Medulla oblongata (tissue), 1 donor: ENCODE measurements at regions not wholly inside any gene's neighbourhood (a gene's known extent, or its start where the extent isn't known, plus 50 kb on each side); places are given as distances from the start of the nearest gene placed in this dataset.

Experiments
- DNase-seq: peaks from one replicate; pipeline ENCODE4 v3.0.0-alpha.2; 2015; ENCODE audit errors: extremely low spot score

- DNase-seq = no peak
Measured at GRCh38 chr19:30898353-30899103, 450.7 kb downstream of the TSHZ3 start.

DNA sequence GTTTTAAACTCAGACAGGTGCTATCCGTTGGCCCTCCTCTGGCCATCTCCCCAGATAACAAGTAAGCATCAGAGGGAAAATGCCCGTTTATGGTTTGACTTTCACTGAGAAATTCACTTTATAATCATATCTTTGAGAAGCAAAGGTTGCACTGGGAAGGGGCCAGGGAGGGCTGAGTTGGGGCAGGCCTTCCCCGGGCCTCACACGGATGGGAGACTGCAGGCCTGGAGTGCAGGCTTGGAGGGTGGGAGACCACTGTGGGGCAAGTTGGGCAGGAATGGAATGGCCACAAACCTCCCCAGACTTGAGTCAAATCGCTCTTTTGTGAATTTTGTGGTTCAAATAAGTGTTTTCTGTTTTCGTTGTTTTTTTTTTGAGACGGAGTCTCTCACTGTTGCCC is 451.7 kb downstream of the TSHZ3 start:
- DNase-seq = no peak

GRCh38 chr19:30897034-30897433 is 452.2 kb downstream of the TSHZ3 start:
- no peak for DNase-seq

DNA sequence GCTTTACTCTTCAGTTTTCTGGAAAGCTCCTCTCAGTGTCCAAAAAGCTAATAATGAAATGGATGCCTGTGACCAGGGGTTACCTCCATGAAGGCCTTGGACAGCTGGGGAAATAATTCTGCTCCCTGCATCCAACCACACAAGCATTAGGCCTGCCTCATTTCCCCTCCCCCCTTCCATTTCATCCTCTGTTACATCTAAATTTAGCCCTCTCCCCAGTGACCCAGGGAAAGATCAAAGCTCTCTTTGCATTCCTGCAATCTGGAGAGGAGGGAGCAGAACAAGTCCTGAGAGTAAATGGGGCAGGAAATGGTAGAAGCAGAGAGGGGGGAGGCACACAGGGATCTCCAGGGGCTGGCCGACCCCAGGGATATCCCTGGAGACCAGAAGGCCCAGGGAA is 452.7 kb downstream of the TSHZ3 start:
- no peak for DNase-seq

GRCh38 chr19:30895946-30896345 is 453.3 kb downstream of the TSHZ3 start:
- no peak for DNase-seq

DNA sequence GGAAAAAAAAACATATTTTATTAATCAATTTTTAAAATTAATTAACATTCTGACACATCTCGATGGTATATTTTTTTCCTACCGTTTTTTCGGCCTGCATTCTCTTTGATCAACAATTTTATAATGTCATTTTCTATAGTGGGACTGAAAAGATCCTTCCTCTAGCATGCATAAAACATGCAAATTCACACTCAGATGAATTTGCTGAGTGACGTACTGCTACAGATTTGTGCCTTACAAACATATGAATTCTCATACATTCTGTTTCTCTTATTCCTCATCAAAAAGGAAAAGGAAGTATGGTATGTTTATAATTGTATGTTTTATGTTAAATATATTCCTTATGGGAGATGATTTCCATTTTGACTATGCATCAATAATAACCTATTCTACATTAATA is 458.2 kb downstream of the TSHZ3 start:
- DNase-seq = no peak

DNA sequence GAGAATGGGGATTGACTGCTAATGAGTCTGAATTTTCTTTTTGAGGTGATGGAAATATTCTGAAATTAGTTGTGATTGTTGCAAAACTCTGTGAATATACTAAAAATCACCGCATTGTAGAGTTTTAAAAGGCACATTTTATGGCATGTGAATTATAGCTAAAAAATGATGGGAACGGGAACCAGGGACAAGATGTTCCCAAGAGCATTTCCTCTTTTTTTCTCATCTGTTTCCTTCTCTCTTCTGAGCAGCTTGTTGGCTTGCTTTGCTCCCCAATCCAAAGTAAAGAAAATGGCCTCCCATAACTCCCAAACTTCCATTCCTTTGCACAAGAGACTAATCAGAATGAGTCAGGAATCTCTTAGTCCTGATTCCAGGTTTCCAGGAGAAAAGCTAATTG is 459.2 kb downstream of the TSHZ3 start:
- peak; percentile 11 for DNase-seq

DNA sequence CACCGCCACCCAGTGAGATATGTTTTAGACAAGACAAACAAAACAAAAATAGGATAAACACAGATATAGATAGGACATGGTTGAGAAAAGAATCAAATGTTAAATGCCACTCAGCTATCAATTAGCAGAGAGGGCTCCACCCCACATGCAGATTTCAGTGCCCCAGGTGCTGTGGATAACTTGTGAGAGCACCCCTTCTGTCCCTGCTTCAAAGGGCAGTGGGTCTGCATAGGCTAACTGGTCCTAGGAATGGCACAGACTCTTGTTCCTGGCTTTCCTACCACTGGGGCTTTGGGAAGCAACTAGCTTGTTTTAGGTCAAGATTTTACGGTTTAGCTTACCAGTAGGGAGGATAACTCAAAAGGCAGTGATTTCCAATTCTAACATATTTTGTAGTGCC is 460.3 kb downstream of the TSHZ3 start:
- no peak for DNase-seq

DNA sequence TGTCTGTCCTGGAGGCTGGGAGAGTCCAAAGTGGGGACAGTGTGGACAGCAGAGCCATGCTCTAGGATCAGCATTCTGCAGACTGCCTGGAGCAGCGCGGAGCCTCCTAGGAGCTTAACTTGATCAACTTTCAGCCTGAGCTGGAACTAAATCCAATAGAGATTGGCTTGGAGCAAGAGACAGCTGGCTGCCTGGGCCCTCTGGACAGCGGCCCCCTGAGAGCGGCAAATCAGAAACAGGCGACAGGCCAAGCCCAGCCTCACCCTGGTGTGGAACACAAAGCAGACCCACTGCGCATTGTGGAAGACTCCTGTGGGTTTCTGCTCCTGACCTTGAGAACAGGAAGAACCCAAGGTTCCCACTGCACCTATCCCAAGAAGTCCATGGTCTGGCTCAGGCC is 462.2 kb downstream of the TSHZ3 start:
- no peak for DNase-seq

GRCh38 chr19:30886222-30886621 is 463.0 kb downstream of the TSHZ3 start:
- DNase-seq = no peak

GRCh38 chr19:30884146-30884812 is 465.0 kb downstream of the TSHZ3 start:
- DNase-seq = no peak

DNA sequence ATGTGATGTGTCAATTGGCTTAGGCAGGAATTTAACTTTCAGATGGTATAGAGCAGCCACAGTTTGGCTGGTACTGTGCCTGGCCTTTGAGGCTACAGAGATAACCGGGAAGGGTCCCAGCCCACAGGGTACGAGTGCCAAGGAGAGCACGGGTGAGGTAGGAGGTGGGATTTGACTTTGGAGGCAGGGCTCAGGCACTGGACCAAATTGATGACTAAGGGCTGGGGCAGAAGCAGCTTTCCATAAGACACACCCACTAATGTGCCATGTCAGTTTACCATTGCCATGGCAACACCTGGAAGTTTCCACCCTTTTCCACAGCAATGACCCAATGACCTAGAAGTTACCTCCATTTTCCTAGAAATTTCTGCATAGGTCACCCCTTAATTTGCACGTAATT is 466.2 kb downstream of the TSHZ3 start:
- DNase-seq = no peak

DNA sequence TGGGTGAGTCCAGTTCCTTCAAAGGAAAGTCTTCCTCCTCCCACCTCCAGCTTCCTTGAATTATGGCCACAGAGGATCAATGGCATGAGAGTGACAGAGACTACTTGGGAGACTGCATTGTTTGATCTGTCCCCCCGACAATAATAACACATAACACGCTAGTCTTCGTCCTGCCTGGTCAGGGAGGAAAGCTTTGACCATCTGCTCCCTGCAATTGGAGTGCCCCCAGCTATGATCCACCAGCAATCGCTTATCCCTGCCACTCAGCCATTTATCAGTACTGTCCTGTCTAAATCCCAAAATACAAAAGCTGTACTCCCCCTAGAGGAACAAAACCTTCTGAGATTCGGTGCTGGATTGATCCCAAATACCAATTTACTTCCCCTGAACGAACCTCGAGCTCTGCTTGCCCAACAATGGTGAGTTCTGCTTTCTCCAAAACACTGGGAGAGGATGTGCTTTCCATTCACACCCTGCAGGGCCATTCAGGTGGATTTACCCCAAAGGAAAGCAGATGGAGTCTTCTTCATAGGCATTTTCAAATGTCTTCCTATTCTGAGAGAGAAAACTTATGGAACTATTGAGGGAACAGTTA is 466.7 kb downstream of the TSHZ3 start:
- DNase-seq = peak; percentile 45

DNA sequence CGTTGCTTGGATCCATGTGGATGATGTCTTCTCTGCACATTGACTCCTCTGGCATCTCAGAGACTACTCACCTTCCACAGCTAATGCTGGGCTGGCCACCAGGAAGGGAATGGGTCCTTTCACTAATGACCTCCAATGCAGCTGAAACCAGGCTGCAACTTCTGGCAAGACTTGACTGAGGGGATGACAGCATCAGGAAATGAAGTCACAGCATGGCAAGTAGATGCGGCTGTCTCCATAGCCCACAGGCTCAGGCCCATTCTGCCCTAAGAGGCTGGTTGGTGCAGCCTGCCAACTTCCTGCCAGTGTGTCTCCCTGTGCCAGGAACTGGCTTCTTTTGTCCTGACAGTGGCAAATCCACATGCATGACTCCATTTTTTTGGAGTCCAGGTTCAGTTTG is 467.3 kb downstream of the TSHZ3 start:
- peak; percentile 13 for DNase-seq

GRCh38 chr19:30881281-30881680 is 468.0 kb downstream of the TSHZ3 start:
- no peak for DNase-seq

- no peak for DNase-seq
Measured at GRCh38 chr19:30880551-30880950, 468.7 kb downstream of the TSHZ3 start.

GRCh38 chr19:30880151-30880550 is 469.1 kb downstream of the TSHZ3 start:
- DNase-seq = no peak

DNA sequence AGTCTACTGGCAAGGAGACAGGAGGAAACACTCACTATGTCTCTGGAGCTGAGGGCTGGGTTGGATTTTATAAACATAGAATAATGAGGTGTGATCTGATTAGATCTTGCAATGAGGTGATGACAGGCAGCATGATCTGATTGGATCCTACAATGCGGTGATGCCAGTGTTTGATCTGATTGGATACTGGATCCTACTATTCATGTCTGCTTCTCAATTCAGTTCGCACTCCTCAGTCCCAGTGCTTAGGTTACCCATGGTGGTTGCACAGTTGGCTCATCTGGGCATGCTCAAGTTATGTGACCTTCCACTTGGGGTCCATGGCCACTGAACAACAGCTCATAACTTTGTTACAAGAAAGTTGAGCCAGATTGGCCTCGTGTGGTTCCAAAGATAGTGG is 469.5 kb downstream of the TSHZ3 start:
- DNase-seq = no peak

DNA sequence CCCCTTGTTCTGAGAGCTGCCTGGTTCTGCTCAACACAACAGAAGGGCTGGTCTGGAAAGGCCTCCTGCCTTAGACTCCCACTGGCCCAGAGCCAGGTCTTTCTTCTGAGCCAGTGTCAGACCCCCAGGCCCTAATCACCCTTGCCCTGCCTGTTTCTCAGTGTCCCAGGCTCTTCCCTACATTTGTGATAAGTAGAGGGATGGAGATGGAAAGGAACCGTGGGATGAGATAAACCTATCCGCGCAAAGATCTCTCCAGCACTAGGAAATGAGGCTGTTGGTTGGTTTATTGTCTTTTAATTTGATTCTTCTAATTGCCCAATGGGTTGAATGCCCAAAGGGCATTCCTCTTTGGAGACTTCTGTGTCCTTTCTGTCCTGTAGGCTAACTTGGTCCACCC is 470.0 kb downstream of the TSHZ3 start:
- no peak for DNase-seq

- no peak for DNase-seq
Measured at GRCh38 chr19:30878495-30878894, 470.7 kb downstream of the TSHZ3 start.

DNA sequence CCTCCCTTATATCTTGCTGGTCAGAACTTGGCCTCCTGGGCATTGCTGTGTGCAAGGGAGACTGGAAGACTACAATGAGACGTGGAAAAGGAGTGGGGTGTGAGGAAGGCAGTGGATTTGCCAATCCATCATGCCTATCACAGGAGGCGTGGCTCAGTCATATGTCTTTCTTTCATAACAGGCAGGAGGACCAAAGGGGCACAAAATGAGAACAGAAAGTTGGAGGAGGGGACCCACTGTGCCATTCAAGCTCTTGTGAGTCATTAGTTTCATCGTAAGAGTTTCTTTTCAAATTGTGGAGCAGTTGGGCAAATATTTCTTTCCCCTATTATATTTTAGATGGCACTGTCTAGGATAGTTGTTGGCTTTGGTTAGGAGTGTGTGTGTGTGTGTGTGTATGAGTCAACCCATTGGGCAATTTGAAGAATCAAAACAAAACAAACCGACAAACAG is 471.5 kb downstream of the TSHZ3 start:
- DNase-seq = peak; percentile 72

DNA sequence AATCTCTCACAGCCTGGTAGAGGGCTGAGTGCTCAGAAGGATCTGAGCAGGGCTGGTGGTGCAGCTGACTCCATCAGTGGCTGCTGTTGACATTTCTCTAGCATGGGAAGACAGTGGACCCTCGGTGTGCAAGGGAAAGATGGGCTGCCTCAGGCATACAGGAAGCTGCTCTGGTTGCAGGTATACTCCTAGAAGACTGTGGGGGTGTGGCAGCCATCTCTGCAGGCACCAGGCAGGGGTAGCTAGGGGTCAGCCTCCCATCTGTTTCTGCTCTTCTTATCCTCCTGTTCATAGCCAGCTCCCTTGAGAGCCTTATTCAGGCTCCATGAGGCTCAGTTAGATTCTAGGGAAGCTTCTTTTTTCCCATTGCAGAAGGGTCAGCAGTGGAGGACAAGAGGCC is 475.5 kb downstream of the TSHZ3 start:
- no peak for DNase-seq

GRCh38 chr19:30873003-30873402 is 476.2 kb downstream of the TSHZ3 start:
- DNase-seq = no peak
